ENCODE measurements at regions not wholly inside any gene's neighbourhood (a gene's known extent, or its start where the extent isn't known, plus 50 kb on each side); places are given as distances from the start of the nearest gene placed in this dataset.

DNA sequence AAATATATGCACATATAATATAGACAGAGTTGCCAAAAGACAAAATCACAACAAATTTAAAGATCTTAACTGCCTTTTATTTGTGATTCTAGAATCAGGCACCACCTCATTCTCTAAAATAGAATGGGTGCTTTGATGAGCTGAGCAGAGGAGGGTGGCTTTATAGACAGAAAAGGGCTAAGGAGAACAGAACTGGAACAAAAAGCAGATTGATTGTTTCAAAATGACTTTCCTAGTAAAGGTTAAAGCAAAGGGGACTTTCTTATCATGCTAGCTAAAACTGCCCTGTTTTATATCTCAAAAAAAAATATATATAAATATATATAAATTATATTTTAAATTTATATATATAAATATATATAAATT is 287.6 kb downstream of the FAT3 start:
- TF ChIP-seq, protein P1, sequence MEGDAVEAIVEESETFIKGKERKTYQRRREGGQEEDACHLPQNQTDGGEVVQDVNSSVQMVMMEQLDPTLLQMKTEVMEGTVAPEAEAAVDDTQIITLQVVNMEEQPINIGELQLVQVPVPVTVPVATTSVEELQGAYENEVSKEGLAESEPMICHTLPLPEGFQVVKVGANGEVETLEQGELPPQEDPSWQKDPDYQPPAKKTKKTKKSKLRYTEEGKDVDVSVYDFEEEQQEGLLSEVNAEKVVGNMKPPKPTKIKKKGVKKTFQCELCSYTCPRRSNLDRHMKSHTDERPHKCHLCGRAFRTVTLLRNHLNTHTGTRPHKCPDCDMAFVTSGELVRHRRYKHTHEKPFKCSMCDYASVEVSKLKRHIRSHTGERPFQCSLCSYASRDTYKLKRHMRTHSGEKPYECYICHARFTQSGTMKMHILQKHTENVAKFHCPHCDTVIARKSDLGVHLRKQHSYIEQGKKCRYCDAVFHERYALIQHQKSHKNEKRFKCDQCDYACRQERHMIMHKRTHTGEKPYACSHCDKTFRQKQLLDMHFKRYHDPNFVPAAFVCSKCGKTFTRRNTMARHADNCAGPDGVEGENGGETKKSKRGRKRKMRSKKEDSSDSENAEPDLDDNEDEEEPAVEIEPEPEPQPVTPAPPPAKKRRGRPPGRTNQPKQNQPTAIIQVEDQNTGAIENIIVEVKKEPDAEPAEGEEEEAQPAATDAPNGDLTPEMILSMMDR (conservative IDR thresholded peaks at IDR 0.05; ENCODE audit: low read depth in 2 of 2): no peak
- TF ChIP-seq EZH2phosphoT487 (IDR thresholded peaks at IDR 0.05; ENCODE audit: unreplicated experiment) (no peak), EZH2 (IDR thresholded peaks at IDR 0.05; ENCODE audit: low read depth, unreplicated experiment) (no peak)

Measured in GM23338 (cell line).